ENCODE measurements at regions not wholly inside any gene's neighbourhood (a gene's known extent, or its start where the extent isn't known, plus 50 kb on each side); places are given as distances from the start of the nearest gene placed in this dataset.

DNA sequence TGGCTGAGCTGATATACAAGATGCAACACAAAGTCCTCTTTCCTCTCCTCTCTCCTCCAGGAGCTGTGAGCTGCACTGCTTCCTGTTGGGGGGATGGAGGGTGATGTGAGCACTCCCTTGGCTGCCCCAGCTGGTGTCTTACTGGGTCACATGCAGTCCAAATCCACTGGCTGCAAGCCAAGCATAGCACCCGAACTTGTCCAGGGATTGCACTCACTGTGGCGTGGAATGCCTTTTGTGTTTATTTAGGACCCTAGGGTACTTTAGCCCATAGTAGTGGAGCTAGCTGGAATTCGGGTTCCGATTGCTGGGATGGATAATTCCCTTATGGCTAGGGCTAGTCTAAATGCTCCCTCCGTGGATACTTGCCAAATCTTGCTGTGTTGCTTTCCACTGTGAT lies 424.9 kb upstream of the SYT1 start:
- TF ChIP-seq, protein P1, sequence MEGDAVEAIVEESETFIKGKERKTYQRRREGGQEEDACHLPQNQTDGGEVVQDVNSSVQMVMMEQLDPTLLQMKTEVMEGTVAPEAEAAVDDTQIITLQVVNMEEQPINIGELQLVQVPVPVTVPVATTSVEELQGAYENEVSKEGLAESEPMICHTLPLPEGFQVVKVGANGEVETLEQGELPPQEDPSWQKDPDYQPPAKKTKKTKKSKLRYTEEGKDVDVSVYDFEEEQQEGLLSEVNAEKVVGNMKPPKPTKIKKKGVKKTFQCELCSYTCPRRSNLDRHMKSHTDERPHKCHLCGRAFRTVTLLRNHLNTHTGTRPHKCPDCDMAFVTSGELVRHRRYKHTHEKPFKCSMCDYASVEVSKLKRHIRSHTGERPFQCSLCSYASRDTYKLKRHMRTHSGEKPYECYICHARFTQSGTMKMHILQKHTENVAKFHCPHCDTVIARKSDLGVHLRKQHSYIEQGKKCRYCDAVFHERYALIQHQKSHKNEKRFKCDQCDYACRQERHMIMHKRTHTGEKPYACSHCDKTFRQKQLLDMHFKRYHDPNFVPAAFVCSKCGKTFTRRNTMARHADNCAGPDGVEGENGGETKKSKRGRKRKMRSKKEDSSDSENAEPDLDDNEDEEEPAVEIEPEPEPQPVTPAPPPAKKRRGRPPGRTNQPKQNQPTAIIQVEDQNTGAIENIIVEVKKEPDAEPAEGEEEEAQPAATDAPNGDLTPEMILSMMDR (conservative IDR thresholded peaks at IDR 0.05; ENCODE audit: low read depth, low read length) = no peak
- no peak for TF ChIP-seq EZH2 (IDR thresholded peaks at IDR 0.05; ENCODE audit: low read length, unreplicated experiment)
